Large intestine (tissue), 3 donors: ENCODE measurements at regions not wholly inside any gene's neighbourhood (a gene's known extent, or its start where the extent isn't known, plus 50 kb on each side); places are given as distances from the start of the nearest gene placed in this dataset.
"Not testable (repeated sequence)": the region's sequence is repeated elsewhere in the genome, so short reads cannot be mapped to it uniquely, and the experiment has no call there.

ENCODE experiments used
- DNase-seq, 2 donors: peaks; one replicate each; pipeline versions ENCODE4 v3.0.0 to v3.0.0-alpha.2; 2013
- H3K27ac ChIP-seq: one replicate; pipeline ENCODE4 v1.5.1; 2013; ENCODE audit warnings: low read length
- H3K27me3 ChIP-seq: 2 replicates; pipeline ENCODE4 v1.6.1; 2013; ENCODE audit warnings: low read length; ENCODE audit not compliant: control insufficient read depth, insufficient read depth
- H3K36me3 ChIP-seq: 2 replicates; pipeline ENCODE4 v1.6.1; 2013; ENCODE audit warnings: low read length; ENCODE audit not compliant: control insufficient read depth, insufficient read depth
- H3K4me1 ChIP-seq: one replicate; pipeline ENCODE4 v1.6.1; 2013; ENCODE audit warnings: low read length; ENCODE audit not compliant: control insufficient read depth, insufficient read depth
- H3K4me3 ChIP-seq: one replicate; pipeline ENCODE4 v1.5.1; 2013; ENCODE audit warnings: low read length
- H3K9me3 ChIP-seq: one replicate; pipeline ENCODE4 v1.6.1; 2013; ENCODE audit warnings: mild to moderate bottlenecking, low read depth, low read length, moderate library complexity; ENCODE audit not compliant: control insufficient read depth
- WGBS: methylation state at CpG from one replicate; pipeline ENCODE4 v1.1.5; 2013; ENCODE audit warnings: low lambda C conversion rate; ENCODE audit not compliant: insufficient coverage; 5-methylcytosine and 5-hydroxymethylcytosine counted together

DNA sequence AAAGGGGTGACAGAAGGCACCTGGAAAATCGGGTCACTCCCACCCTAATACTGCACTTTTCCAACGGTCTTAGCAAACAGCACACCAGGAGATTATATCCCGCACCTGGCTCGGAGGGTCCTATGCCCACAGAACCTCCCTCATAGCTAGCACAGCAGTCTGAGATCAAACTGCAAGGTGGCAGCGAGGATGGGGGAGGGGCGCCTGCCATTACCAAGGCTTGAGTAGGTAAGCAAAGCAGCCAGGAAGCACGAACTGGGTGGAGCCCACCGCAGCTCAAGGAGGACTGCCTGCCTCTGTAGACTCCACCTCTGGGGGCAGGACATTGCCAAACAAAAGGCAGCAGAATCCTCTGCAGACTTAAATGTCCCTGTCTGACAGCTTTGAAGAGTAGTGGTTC, 101.8 kb downstream of the TBX20 start:
- no CpG with 5 or more reads among the region's 8 CpGs for WGBS
- H3K4me1 ChIP-seq, H3K9me3 ChIP-seq, H3K36me3 ChIP-seq, H3K4me3 ChIP-seq, H3K27me3 ChIP-seq, DNase-seq, H3K27ac ChIP-seq: not testable (repeated sequence)

DNA sequence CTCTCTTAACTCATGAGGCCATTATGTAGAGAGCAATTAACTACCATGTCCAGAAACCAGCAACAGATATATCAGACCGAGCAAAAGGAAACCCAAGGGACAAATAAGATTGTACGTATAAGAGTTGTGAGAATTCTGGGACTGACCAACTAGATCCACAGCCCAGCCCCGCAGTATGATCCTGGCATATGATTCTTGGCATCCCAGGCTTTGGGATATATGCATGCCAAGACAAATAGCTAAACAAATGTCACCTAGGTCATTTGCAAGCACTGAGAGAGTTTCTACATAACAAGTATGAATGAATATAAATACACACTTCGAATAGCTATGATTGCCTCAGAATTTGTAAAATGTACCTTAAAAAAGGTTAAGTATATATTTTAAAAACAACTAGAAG, 105.9 kb downstream of the TBX20 start:
- not testable (repeated sequence) for H3K9me3 ChIP-seq, H3K27ac ChIP-seq, H3K4me1 ChIP-seq, H3K36me3 ChIP-seq, DNase-seq, H3K4me3 ChIP-seq, H3K27me3 ChIP-seq
- WGBS, result no CpG with 5 or more reads among the region's 4 CpGs

DNA sequence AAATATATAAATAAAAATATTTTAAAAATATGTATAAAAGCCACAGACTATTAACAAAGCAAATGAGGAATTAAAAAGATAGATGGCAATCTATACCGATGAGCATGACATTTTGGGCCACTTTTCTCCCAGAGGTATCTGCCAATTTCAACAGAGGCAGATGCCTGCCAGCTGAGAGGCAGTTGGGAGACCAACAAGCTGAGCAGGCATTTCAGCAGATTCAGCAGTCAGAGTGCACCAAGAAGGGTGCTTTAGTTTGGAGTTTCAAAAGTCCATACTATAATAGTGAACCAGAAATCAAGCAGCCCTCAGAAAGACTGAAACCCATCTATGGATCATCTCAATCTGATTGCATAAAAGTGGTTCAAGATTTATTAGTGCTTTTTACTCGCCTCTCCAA, 104.8 kb upstream of the DPY19L1 start:
- not testable (repeated sequence) for H3K27me3 ChIP-seq, H3K4me3 ChIP-seq, H3K4me1 ChIP-seq, H3K9me3 ChIP-seq, H3K36me3 ChIP-seq, H3K27ac ChIP-seq, DNase-seq
- WGBS, result no CpG with 5 or more reads among the region's 2 CpGs

DNA sequence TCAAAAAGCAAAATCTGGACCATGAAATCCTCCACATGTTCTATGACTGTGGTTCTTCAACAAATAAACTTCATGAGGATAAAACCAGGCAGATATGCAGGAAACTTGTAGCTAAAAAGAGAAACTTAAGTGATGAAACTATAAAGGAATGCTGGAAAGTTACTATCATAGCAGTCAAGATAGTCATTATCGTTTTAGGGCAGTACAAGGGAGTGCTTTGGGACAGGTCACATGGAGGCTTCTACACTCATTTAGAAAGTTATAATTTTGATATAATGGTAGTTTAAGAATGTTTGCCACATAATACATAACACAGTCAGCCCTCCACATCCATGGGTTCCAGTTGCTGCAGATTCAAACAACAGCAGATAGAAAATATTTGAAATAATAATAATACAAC, 102.0 kb upstream of the DPY19L1 start:
- not testable (repeated sequence) for H3K27ac ChIP-seq, H3K36me3 ChIP-seq, H3K27me3 ChIP-seq, DNase-seq, H3K4me1 ChIP-seq, H3K9me3 ChIP-seq, H3K4me3 ChIP-seq
- WGBS, result no CpG with 5 or more reads among the region's 1 CpG

DNA sequence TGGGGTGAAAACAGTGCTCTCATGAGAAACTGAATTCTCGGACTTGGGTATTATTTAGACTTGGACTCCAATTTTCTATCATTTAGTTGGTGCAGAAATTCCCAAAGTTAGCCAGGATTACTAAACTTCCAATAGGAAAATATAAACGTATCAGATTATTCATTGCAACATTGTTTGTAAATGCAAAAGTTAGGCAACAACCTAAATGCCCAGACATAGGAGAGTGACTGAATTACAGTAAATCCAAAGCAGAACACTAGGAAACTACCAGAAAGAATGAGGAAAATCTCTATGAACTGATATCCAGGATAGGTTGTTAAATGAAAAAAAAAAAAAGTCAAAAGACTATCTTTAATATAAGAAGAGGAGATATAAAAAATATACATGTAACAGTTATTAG, 96.2 kb upstream of the DPY19L1 start:
- H3K4me1 ChIP-seq, H3K27me3 ChIP-seq, H3K27ac ChIP-seq, H3K9me3 ChIP-seq, H3K4me3 ChIP-seq, H3K36me3 ChIP-seq, DNase-seq: not testable (repeated sequence)
- WGBS, result no CpG with 5 or more reads among the region's 2 CpGs

DNA sequence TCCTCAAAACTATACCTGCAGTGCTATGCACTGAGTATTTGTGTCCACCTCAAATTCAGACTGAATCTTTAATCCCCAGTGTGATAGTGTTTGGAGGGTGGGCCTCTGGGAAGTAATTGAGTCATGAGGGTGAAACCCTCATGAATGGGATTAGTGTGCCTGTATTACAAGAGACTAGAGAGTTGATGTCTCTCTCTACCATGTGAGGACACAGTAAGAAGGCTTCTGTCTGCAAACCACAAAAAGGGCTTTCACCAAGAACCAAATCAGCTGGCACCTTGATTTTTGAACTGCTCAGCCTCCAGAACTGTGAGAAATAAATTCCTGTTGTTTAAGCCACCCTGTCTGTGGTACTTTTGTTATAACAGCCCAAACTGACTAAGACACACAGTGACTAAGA, 95.7 kb upstream of the DPY19L1 start:
- H3K36me3 ChIP-seq, DNase-seq, H3K9me3 ChIP-seq, H3K27ac ChIP-seq, H3K4me3 ChIP-seq, H3K4me1 ChIP-seq, H3K27me3 ChIP-seq: not testable (repeated sequence)

DNA sequence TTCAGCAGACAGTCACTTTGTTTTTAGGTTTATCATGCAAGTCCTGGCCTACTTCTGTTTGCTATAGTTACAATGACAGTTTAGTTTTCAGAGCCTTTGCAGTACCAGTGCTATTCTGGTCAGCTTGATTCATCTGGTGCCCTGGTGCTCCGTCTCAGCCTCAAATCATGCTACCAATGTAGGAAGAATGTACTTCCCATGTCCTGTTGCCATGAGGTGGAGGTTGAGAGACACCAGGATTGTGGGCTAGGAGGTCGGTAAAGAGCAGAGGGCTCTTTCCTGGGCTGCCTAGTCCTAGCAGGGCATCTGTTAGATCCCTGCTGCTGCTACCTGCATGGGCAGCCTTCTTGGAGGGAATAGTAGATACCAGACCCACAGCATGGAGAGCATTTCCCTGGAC, 91.4 kb upstream of the DPY19L1 start:
- no CpG with 5 or more reads among the region's 2 CpGs for WGBS
- H3K27me3 ChIP-seq, H3K36me3 ChIP-seq, H3K27ac ChIP-seq, H3K9me3 ChIP-seq, DNase-seq, H3K4me3 ChIP-seq, H3K4me1 ChIP-seq: not testable (repeated sequence)

DNA sequence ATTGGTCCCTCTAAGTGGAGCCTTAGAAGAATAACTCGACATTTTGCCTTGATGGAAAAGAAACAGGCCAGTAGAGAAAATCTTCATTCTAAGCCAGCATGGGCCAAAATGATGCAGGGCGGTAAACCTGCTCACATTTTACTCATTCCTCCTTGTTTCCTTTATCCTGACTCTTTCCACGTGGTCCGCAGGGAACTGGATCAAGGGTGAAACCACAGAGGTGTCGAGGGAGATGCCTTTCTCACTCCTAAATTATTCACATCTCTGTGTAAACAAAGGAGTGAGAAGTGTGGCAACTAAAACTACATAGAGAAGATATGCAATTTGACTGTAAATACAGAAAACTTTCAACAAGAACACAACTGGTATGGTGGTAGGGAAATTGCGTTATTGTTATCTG, 81.2 kb upstream of the DPY19L1 start:
- H3K27ac ChIP-seq, H3K4me1 ChIP-seq, H3K9me3 ChIP-seq, H3K27me3 ChIP-seq, DNase-seq, H3K4me3 ChIP-seq, H3K36me3 ChIP-seq: not testable (repeated sequence)
- WGBS, result no CpG with 5 or more reads among the region's 6 CpGs

DNA sequence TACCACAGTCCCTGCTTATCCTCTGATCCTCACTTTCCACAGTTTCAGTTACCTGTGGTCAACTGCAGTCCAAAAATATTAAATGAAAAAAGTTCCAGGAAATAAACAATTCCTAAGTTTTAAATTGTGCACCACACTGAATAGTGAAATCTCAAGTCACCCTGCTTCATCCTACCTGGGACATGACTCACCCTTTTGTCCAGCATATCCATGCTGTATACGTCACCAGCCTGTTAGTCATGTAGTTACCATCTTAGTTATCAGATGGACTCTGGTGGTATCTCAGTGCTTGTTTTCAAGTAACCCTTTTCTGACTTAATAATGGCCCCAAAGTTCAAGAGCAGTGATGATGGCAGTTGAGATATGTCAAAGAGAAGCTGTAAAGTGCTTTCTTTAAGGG, 69.4 kb upstream of the DPY19L1 start:
- WGBS, result no CpG with 5 or more reads among the region's 1 CpG
- H3K4me3 ChIP-seq, result not testable (repeated sequence)
- peak; percentile 10 to 56 for DNase-seq

DNA sequence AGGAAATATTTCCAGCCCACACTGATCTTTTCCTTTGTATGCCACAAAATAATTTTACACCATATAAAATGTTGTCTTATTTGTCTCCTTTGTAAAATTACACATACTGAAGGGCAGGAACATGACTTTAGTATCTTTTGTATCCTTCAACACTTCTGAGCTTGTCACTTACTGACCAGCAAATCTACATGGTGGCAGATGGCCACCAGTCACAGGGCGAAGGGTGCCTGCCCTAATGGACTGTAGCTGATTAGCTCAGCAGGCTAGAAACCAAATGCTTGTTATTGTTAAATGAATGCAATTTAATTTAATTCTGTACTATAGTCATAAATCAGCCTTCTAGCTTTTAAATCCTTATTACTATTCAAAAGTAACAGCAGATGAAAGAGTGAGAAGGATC, 68.2 kb upstream of the DPY19L1 start:
- H3K27me3 ChIP-seq, H3K36me3 ChIP-seq, H3K27ac ChIP-seq, H3K4me1 ChIP-seq, H3K9me3 ChIP-seq, H3K4me3 ChIP-seq, DNase-seq: not testable (repeated sequence)
- no CpG with 5 or more reads among the region's 1 CpG for WGBS

More for the DNA sequence above, 69.4 kb upstream of the DPY19L1 start:
- not testable (repeated sequence) for H3K27ac ChIP-seq, H3K4me1 ChIP-seq, H3K9me3 ChIP-seq, H3K27me3 ChIP-seq, H3K36me3 ChIP-seq

DNA sequence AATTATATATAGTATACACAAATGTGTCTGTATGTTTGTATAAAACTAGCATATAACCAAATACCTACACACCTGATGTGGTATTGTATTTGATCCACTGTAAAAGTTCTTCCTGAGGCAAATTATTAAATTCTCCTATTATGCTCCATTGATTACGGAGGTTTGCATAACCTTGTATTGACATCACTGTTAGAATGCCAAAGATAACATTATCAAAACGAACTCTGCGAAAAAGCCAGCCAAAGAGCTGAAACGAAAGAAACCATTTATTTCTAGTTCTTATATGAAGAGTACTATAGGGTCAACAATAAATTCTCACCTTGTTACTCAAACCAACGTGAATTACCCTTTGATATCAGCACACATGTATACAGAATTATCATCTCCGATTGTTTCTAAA, 65.6 kb upstream of the DPY19L1 start:
- not testable (repeated sequence) for H3K27me3 ChIP-seq, H3K4me1 ChIP-seq, DNase-seq, H3K9me3 ChIP-seq, H3K27ac ChIP-seq, H3K4me3 ChIP-seq, H3K36me3 ChIP-seq
- WGBS, result 59% methylated on average over 2 of the region's 6 CpGs

DNA sequence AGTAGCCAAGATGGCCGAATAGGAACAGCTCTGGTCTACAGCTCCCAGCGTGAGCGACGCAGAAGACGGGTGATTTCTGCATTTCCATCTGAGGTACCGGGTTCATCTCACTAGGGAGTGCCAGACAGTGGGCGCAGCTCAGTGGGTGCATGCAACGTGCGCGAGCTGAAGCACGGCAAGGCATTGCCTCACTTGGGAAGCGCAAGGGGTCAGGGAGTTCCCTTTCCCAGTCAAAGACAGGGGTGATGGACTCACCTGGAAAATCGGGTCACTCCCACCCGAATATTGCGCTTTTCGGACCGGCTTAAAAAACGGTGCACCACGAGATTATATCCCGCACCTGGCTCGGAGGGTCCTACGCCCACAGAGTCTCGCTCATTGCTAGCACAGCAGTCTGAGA, 55.7 kb upstream of the DPY19L1 start:
- not testable (repeated sequence) for H3K27ac ChIP-seq, H3K9me3 ChIP-seq, H3K27me3 ChIP-seq, H3K4me3 ChIP-seq, H3K36me3 ChIP-seq, H3K4me1 ChIP-seq, DNase-seq
- no CpG with 5 or more reads among the region's 23 CpGs for WGBS
